GM19043 (cell line): ENCODE measurements at regions not wholly inside any gene's neighbourhood (a gene's known extent, or its start where the extent isn't known, plus 50 kb on each side); places are given as distances from the start of the nearest gene placed in this dataset.

Experiments used
- ATAC-seq: cut with Tn5 transposase; IDR thresholded peaks from one replicate; pipeline ENCODE4 v1.9.1; 2021; ENCODE audit warnings: low read depth; ENCODE audit not compliant: unreplicated experiment

DNA sequence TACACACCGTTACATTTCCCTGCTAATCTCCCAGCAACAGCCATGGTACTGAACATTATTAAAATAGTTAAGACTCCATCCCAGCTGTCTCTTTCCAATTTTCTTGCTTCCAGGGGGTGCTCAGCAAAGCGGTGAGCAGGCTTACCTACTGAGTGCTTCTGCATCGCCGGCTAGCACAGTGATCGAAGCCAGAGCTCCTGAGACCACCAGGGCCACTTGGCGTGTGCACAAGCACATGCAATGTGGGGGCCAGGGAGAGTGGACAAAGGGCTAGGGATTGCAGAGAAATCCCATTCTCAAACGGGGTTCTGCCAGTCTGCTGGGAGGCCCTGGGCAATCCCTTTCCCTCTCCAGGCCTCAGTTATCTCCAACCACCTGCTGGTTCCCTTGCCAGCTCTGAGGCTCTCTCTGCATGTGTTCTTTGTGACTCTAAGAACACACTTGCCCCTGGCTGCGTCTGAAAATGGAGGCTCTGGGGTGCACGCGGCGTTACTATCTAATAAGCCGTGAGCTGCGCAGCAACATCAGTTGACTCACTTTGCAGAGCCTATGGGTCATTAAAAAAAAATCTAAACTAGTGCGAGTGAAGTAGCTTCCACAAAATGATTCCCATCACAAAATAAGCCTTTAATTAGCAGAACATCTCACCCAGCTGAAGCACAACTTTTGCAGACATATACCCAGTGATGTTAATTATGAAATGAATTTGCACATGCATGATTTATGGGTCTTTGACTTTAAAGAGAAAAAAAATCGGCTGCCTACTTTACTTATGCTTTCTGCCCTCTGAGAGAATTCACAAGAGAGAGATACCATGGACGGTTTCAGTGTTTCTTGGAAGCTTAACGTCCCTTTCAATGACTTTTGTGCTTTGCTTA is 271.5 kb downstream of the TLE3 start:
- no peak for ATAC-seq

DNA sequence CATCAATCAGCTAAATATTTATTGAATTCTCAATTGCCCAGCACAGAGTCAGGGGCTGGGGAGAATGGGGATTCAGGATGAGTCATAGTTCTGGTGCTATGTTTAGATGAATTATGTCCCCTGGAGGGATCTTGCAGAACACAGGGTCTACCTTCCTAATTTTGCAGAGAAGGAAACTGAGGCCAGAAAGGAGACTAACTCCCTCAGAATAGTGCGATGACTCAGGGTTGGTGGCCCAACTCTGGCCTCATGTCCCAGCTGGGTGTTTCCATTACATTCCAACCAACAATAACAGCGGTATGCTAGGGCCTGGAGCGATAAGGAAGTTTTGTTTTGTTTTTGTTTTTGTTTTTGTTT is 270.9 kb downstream of the TLE3 start:
- no peak for ATAC-seq

DNA sequence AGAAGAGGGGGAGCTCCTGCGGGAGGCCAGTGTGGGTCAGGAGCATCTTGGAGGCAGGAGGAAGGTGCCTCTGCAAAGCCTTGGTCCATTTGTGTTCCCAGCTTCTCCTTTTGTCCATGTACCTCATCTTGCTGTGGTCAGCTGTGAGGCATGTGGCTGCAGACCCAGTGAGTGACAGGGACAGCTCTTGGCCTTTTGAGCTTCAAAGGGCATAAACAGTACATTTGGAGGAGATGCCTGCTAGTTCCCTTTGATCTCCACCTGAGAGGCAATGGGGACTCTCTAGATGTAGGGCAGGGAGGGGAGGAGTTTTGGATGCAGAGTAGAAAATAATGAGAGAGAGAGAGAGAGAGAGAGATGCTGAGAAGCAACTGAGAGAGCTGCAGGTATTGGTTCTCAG is 270.0 kb downstream of the TLE3 start:
- no peak for ATAC-seq

DNA sequence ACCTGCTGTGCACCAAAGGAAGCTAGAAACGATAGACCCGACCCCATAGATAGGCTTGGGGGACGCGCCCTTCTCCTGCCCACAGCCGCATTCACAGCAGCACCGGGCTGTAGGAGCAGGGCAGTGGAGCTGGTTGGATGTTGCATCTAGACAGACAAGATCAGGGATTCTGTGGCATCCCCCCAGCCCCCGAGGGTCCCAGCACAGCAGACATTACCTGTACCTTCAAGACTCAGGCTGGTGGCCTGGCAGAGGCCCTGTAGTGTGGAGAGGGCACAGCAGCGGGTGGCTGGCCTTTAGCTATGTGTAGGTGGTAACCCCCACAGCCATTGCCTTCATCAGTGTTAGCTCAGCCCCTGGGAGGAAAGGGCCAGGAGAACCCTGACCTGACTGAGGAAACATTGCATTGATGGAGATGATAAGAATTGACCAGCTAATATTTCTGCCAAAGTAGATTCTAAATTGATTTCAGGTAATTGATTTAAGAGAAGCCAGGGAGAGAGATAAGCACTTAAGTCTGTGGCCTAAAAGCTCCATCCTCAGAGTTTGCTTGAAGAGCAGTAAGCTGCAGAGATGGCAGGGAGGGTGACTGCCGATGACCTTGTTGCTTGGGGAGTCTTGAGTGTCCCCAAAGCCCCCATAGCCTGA is 269.4 kb downstream of the TLE3 start:
- ATAC-seq, result no peak

DNA sequence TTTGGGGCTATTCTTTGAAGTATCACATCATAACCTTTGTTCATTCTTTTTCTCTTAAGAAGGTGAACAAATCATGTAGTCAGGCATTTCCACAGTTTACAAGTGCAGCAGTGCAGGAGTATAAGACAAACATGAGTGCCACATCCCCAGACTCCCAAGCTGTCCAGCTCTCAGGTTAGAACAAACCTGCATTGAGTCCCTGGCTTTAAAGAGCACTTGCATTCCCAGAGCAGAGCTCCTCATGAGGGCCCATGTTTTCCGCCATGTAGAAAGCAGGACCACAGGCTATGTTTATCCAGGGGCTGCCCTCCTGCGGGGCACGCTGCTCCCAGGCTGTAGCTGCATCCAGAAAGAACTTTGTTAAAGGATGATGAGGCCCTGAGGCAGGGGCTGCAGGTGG is 267.7 kb downstream of the TLE3 start:
- no peak for ATAC-seq

DNA sequence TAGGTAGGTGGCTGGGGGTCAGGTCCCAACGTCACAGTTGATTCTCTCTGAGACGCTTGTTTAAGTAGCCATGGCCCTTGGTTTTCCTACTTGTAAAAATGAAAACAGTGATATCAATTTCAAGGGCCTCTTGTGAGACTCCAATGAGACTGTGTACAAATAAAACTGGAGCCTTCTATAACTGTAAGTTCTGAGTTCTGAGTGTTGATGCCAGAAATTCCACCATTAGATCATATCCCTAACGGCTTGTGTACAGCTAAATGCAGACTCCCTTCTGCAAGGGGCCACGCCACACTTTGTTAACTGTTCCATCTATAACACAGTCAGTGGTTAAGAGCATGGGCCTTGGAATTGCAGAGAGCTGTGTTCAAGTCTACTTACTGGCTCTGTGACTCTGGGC is 267.3 kb downstream of the TLE3 start:
- no peak for ATAC-seq

DNA sequence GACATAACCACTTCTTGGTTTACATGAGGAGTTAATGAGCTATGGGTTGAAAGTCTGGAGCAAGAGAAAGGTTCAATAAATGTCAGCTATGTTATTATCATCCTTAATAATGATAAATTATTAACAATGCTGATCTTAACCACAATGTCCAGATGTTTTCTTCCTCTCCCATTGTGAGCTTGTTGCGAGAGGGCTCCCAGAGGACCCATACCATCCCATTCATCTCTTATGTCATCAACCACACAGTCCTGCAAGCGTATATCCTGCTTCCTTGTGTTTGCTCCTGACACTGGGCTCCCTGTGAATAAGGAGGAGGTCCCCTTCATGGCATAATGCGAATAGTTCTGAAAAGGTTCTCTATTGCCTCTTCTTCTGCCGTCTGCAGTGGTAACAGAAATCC is 266.8 kb downstream of the TLE3 start:
- no peak for ATAC-seq

DNA sequence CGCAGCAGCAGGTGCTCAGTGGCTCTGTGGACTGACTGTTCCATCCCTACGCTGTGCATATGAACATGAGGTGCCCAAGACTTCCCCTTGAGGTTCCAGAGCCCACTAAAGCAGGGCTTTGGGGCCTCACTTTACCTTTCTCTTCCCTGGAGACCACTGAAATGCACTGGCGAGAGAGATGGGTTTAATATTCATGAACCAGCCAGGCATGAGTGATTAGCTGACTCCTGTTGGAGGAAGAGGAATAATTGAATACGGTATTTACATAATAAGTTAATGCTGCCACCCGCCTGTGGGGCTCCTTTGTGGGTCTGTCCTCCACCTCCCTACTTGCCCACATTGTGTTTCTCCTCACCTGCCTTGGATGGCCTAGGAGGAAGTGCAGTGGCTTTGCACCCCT is 263.4 kb downstream of the TLE3 start:
- ATAC-seq, result no peak

DNA sequence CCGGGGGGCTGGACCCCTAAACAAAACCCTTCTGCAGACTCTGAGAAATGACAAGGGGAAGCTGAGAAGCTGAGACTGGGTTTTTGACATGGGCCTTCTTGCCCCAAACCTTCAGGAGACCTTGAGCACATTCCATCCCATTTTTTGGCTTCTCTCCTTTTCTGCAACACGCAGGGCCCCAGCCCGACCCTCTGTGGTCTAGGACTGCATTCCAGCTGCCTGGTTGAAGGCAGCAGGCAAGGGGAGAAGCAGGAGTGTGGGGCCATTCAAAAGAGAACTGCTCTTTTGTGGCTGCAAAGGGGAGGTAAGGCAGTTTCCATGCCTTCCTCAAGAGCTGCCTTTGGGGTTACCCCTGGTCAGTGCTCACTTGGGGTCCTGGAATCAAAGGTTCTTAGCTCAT is 263.0 kb downstream of the TLE3 start:
- ATAC-seq, result no peak

DNA sequence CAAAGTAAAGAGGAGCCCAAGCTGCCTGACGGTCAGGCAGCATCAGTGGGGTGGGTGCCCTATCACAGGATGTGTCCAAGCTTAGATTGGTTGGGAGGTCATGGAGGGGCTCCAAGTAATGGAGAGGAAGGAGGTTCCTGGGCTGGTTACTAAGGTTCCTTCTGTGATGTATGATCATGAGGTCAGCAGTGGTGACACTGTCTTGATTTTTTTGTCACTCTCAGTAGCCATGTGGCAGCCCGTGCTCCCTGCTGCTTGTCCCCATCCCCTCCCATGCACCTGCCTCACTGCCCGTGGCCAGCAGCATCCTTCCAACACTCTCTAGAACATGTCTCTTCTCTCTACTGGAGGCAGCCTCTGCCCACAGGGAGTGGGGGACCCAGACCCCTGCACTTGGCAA is 261.7 kb downstream of the TLE3 start:
- no peak for ATAC-seq

DNA sequence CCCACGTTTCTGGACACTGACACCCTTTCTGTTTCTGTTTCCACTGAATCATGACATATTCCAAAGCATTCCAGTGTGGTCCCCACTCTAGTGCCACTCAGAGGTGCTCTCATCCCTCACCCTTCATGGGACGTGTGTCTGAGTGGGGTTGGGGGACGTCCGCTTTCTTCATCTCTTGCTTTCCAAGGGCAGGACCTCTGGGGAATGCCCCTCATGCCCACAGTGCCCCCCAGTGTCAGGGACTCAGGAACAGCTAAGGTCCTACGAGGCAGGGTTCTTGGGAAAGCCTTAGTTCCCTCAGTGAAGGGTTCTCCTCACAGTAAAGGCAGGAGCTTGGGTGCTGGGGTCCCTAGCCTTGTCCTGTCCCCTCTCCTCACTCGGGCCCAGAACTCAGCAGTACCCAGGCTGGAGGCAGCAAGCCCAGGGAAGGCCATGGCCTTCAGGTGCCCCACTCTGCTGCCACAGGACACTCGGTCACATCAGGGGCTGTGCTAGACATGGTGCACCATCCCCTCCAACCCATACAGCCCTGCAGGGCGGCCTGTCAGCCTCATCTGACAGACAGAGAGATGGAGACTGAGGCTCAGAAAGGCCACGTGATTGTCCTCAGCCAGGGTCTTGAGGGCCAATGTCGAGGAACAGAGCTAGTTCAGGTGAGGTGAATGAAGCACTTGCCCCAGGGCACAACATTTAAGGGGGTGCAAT is 261.0 kb downstream of the TLE3 start:
- ATAC-seq, result no peak

DNA sequence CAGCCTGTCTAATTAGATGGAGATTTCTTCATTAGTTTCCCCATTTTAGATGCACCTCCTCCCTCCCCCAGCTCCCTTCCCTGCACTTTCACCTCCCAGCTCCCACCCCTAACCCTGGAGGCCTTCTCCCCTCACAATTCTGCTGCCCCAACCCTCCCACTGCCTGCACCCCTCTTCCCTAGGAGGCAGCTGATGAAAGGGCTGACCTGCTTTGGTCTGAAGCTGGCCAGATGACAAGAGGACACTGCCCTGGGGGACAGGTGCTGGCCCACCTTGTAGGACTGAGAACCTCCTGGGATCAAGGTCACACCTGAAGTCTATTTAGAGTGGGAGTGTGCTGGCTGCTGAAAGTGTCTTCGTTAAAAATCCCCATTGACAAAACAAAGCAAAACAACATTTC is 259.4 kb downstream of the TLE3 start:
- ATAC-seq, result no peak

DNA sequence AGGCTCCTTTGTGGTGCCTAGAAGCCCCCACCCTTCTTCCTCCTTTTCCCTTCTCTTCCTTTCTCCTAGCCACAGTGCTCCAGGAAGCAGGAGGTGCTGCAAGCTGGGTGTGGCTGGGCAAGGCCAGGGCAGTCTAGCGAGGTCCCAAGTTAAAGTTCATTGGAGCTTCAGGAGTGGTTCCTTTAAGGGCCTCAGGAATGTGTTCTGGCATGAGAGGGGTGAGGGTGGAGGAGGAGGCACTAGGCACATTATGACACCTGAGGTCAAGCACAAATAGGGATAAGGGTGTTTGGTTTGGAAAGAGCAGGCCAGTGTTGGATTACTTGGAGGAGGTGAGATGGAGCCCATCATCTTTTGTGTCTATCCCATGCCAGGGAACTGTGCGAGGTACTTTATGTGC is 258.7 kb downstream of the TLE3 start:
- ATAC-seq, result no peak

DNA sequence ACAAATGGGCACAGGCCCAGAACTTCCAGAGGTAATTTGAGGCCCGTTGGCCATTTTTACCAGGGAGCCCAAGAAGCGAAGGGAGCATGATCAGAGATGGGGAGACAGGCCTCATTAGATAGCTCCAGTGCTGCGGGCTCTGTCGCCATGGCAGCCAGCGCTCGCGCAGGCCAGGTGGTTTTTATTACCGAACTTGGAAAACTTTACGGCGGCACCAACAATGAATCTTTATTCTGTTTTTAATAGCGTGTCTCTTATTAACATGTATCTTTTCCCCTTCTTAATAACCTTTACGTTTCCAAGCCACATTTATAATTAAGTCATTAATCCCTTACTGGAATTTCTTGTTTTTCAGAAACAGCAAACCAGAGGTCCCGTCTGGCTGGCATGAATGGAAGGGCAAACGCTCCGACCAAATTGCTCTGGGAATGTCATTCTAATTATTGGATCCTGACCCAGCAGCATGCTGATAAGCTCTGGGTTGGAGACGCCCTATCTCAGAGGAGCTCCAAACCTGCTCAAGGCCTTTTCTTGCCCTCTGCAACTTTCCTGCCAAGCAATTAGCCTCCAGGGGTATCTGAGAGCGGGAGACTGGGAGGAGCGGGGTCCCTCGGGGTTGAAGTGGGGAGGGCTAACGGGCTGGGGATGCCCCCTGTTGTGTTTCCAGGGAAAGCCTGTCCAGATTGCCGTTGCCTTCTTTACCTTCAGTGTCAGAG is 256.4 kb downstream of the TLE3 start:
- ATAC-seq, result no peak

DNA sequence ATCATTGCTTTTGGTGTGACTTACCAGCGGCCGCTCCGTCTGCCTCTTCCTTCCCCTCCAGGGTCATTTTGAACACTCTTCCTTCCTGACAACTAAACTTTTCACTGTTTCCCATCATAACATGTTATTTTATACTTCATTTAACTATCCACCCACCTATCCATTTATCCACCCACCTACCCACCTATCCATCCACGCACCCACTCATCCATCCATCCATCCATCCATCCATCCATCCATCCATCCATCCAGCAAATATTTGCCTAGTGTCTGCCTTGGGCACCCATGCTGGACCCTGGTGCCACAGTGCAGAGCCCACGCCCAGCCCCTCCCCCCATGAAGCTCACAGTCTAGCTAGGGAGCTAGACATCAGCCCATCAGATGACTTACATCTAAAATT is 254.9 kb downstream of the TLE3 start:
- no peak for ATAC-seq

DNA sequence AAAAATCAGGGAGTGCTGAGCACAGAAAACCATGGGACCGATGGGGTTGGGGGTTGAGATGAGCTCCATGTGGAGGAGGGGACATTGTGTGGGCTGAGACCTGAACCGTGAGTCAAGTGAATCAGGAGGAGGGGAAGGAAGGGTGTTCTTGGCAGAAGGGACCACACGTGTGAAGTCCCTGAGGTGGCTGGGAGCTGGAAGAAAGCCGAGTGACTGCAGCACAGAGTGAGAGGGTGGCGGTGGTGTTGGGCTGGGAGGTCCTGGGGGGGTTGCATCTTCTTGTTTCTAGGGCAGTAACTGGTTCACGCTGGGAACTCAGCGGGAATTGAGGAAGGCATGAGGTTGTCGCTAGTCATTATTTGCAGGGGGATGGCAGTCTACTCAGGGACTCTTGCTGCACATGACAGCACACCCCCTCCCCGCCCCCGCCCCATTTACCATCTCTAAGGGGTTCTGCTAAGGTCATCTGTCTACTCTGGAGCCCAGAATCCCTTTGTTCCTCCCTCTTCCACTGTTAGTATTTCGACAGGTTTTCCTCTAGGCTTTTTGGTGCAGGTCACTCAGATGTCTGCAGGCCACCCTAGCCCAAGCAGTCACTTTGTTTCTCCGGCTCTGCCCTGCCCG is 254.3 kb downstream of the TLE3 start:
- ATAC-seq, result no peak

DNA sequence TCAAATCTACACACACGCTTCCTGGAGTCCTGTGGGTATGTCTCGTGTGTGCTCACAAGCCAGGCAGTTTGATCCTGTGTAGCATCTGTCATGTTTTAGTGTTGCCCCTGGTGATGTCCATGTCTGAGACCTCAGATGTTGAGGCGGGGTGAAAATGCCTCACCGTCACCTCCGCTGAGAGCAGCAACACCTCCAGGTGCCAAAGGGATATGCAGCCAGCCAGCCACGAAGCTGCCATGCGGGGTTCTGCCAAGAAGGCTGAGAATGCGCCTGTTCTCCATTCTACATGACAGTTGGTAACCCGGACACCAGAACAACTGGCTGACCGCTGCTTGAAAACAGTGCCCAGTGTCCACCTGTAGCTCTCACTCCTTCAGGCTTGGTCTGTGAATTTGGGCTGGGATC is 253.8 kb downstream of the TLE3 start:
- no peak for ATAC-seq

DNA sequence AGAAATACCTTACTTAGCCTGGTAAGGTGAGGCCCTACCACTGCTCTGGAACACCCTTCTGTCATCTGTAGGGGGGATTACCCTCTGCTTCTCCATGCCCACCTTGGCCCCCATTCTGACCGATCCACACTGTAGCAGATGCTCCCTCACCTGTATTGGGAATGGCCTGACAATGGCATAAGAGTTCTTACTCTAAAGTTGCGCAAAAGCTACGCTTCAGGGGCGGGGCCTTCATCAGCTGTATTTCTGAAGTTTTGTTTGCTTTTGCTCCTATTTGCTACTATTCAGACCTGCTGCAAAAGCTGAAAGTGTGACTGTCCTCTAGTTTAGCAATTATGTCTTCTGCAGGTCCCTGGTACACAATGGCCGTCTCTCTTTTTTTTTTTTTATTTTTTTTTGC is 252.6 kb downstream of the TLE3 start:
- ATAC-seq, result no peak

DNA sequence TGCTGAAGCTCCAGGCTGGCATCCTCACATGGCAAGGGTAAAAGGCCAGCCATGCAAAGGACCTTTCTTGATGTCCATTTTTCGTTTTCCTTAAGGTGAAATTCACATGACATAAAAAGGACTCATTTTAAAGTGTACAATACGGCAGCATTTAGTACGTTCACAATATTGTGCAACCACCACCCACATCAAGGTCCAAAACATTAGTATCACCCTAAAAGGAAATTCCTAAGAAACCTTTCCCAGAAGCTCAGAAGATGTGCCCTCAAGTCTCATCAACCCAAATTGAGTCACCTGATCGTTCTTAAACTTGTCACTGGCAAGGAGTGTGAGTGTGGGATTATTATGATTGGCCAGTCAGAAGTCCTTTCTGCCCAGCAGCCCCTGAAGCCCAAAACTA is 250.1 kb downstream of the TLE3 start:
- no peak for ATAC-seq

DNA sequence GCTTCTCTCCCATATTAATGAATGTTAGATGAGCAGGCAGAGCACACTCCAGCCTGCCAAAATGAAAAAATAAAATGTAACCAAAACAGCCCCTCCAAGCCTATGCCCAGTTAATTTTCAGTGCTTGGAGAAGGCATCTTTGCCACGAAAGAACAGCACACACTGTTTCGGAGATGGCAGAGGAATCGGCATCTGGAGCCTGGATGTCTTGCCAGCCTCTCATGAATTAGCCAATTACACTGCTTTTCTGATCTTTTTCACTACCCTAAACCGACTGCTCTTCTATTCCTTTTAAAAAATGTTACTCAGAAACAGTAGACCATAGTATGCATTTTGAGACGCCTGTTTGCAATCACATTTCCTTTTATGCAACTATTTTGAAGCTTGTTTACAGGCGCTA is 249.6 kb downstream of the TLE3 start:
- ATAC-seq, result no peak
